Sigmoid colon (tissue), 6 donors: ENCODE measurements at regions not wholly inside any gene's neighbourhood (a gene's known extent, or its start where the extent isn't known, plus 50 kb on each side); places are given as distances from the start of the nearest gene placed in this dataset.

Experiments
- DNase-seq: peaks from one replicate; pipeline ENCODE4 v3.0.0-alpha.2; 2019
- H3K27ac ChIP-seq, 4 donors: fragments of 200-600 bp; sonication (generic); one replicate each; pipeline ENCODE4 v1.5.1; 2016 to 2019; ENCODE audit warnings: mild to moderate bottlenecking in 1 of 4
- H3K27me3 ChIP-seq, 3 donors: fragments of 200-600 bp; sonication (generic); one replicate each; pipeline ENCODE4 v1.5.1; 2019; ENCODE audit warnings: mild to moderate bottlenecking in 1 of 3
- H3K36me3 ChIP-seq, 4 donors: fragments of 200-600 bp; sonication (generic); one replicate each; pipeline ENCODE4 v1.5.1; 2016 to 2019
- H3K4me1 ChIP-seq, 4 donors: fragments of 200-600 bp; sonication (generic); one replicate each; pipeline ENCODE4 v1.5.1; 2017 to 2019
- H3K4me3 ChIP-seq, 4 donors: fragments of 200-600 bp; sonication (generic); one replicate each; pipeline ENCODE4 v1.5.1; 2017 to 2019; ENCODE audit warnings: mild to moderate bottlenecking in 2 of 4, moderate library complexity in 1 of 4
- H3K9me3 ChIP-seq, 4 donors: fragments of 200-600 bp in 3 of 4; sonication (generic) in 3 of 4; one replicate each; pipeline versions ENCODE4 v1.5.1 to v1.6.1; 2013 to 2019
- EP300 ChIP-seq, 4 donors: sonication (generic); formaldehyde crosslinking; IDR thresholded peaks; one replicate each; pipeline ENCODE4 v1.6.1; 2017; ENCODE audit warnings: antibody characterized with exemption in 4 of 4
- POLR2A ChIP-seq, 2 donors: fragments of 450-650 bp; IDR thresholded peaks; one replicate each; pipeline ENCODE4 v1.6.1; 2016; ENCODE audit warnings: antibody characterized with exemption in 2 of 2, mild to moderate bottlenecking in 2 of 2, moderate library complexity in 2 of 2
- POLR2AphosphoS5 ChIP-seq, 4 donors: sonication (generic); formaldehyde crosslinking; IDR thresholded peaks; one replicate each; pipeline ENCODE4 v1.6.1; 2017; ENCODE audit warnings: antibody characterized with exemption in 4 of 4
- WGBS, 2 donors: extraction: QIAGEN DNeasy Blood & Tissue Kit; methylation state at CpG; one replicate each; pipeline ENCODE4 v1.1.7; 2013; 5-methylcytosine and 5-hydroxymethylcytosine counted together
- intact Hi-C: fragments of 100-400 bp; cut with DNase I; formaldehyde crosslinking; loops from one replicate; pipeline ENCODE4 v1.15.1; 2023
- TF ChIP-seq, protein P1 (sequence below), 4 experiments: fragments of 450-650 bp in 3 of 4; fragments of 200-600 bp in 1 of 4; IDR thresholded peaks; one replicate each; pipeline ENCODE4 v1.5.1; 2016 to 2019; ENCODE audit warnings: antibody characterized with exemption in 4 of 4, mild to moderate bottlenecking in 3 of 4, moderate library complexity in 2 of 4
- donor health status: healthy with polysubstance abuse.
- donor health status: healthy.

DNA sequence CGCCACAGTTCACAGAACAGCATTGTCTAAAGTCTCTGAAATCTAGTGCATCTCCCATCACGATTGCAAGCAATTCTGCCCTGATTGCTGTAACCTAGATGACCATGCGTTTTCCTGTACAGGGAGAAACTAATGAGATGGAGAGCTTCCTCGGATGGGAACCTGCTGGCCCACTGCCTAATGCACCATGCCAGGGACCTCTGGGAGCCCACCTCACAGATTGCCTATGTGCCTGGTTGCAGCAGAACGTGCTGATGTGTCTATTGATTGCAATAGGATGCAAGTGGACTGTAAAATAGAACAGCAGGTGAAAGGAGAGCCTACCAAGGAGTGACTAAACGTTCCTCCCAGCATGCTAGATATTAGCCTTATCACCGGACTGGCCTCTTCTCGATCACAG, 141.0 kb upstream of the RAB12 start:
- Histone ChIP-seq H3K4me1 (peaks cover 0 to 6% (median 0%) of the 10 kb centered on the region in 4 donors), H3K4me3 (no peak overlapping the region), H3K36me3 (no peaks in the 10 kb centered on the region), H3K9me3 (no peaks in the 10 kb centered on the region), H3K27me3 (no peaks in the 10 kb centered on the region), H3K27ac (no peak overlapping the region)
- TF ChIP-seq, protein P1, sequence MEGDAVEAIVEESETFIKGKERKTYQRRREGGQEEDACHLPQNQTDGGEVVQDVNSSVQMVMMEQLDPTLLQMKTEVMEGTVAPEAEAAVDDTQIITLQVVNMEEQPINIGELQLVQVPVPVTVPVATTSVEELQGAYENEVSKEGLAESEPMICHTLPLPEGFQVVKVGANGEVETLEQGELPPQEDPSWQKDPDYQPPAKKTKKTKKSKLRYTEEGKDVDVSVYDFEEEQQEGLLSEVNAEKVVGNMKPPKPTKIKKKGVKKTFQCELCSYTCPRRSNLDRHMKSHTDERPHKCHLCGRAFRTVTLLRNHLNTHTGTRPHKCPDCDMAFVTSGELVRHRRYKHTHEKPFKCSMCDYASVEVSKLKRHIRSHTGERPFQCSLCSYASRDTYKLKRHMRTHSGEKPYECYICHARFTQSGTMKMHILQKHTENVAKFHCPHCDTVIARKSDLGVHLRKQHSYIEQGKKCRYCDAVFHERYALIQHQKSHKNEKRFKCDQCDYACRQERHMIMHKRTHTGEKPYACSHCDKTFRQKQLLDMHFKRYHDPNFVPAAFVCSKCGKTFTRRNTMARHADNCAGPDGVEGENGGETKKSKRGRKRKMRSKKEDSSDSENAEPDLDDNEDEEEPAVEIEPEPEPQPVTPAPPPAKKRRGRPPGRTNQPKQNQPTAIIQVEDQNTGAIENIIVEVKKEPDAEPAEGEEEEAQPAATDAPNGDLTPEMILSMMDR (IDR thresholded peaks at IDR 0.05): no peak
- TF ChIP-seq POLR2A (IDR thresholded peaks at IDR 0.05) (no peak), POLR2AphosphoS5 (IDR thresholded peaks at IDR 0.05) (no peak), EP300 (IDR thresholded peaks at IDR 0.05) (no peak)
- intact Hi-C loops: no loop called here
- no peak for DNase-seq
- WGBS, 2 donors: 71 to 80% methylated on average over 8 of the region's 8 CpGs

DNA sequence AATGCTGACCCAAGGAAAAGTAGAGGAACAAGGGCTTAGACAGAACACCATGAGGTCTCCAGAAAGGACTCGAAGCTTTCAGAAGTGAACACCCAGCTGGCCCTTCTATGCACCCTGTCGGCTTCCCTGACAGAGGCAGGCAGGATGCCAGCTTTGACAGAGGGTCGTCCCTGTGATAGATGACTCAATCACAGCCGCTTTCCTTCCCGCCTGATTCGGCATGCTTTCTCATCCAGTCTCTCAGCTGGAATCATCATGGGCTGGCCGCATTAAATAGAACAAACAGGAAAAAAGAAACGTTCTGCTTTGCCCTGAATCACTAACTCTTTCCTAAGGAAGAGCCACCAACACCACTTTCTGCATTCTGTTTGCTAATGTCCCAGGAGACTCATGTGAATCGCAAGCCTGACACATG, 140.3 kb upstream of the RAB12 start:
- DNase-seq: no peak
- no peaks in the 10 kb centered on the region for H3K27me3 ChIP-seq
- intact Hi-C loops: no loop called here
- H3K4me1 ChIP-seq: peaks cover 0 to 6% (median 0%) of the 10 kb centered on the region in 4 donors
- H3K27ac ChIP-seq: no peak overlapping the region
- H3K4me3 ChIP-seq: no peak overlapping the region
- TF ChIP-seq POLR2AphosphoS5 (IDR thresholded peaks at IDR 0.05): no peak
- TF ChIP-seq EP300 (IDR thresholded peaks at IDR 0.05): no peak
- 55% methylated on average over 9 of the region's 9 CpGs for WGBS, 2 donors
- H3K9me3 ChIP-seq: no peaks in the 10 kb centered on the region
- no peaks in the 10 kb centered on the region for H3K36me3 ChIP-seq

DNA sequence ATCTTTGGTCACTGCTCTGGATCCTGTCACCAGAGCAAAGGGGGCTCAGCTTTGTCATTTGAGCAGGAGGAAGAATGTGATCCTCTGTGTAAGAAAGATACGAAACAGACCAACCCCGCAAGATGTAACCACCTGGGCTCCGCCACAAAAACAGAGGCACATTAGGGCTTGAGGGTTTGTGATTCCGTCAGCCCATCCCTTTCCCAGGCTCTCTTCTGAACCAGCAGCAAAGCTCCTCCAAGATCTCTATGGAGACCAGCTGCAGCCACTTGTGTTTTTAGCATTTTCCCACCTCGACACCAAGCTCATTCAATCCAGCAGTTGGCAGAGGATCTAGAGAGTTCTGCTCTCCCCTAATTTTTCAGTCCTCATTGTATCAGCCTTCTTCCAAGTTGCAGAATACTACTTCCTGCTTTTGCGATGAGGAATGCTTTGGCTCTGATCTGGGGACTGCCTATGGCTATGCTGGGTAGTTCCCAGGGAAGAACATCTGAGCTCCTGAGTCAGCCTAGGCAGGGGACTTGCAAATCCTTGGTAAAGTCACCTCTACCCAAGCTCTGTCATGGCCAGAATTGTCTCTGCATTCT, 139.6 kb upstream of the RAB12 start:
- no peak for DNase-seq
- H3K9me3 ChIP-seq: no peaks in the 10 kb centered on the region
- TF ChIP-seq POLR2AphosphoS5 (IDR thresholded peaks at IDR 0.05): no peak
- no peak for TF ChIP-seq POLR2A (IDR thresholded peaks at IDR 0.05)
- TF ChIP-seq, protein P1 (IDR thresholded peaks at IDR 0.05): no peak
- no peak for TF ChIP-seq EP300 (IDR thresholded peaks at IDR 0.05)
- H3K36me3 ChIP-seq: no peaks in the 10 kb centered on the region
- 67 to 70% methylated on average over 6 of the region's 6 CpGs for WGBS, 2 donors
- intact Hi-C loops: no loop called here
- no peaks in the 10 kb centered on the region for H3K27me3 ChIP-seq
- peaks cover 0 to 6% (median 0%) of the 10 kb centered on the region in 4 donors for H3K4me1 ChIP-seq
- H3K4me3 ChIP-seq: no peak overlapping the region
- H3K27ac ChIP-seq: no peak overlapping the region

DNA sequence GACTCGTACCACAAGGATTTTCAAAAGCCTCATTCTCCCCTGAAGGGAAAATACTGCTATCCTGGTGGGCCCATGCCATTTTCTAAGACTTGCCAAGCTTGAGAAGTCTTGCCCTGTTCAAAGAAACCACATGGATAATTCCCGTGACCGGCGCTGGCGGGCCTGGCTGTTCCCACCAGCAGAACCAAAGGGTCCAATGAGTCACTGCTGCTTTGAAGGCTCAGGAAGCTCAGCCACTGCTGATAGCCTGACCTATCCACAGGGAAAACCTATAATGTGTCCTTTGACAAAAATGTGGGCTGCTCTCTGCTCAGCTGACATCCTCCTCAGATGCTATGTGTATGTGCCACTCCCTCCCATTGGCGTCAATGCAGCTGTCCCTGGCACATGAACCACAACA, 137.9 kb upstream of the RAB12 start:
- H3K9me3 ChIP-seq: no peaks in the 10 kb centered on the region
- TF ChIP-seq POLR2A (IDR thresholded peaks at IDR 0.05): no peak
- no peak for TF ChIP-seq POLR2AphosphoS5 (IDR thresholded peaks at IDR 0.05)
- TF ChIP-seq, protein P1 (IDR thresholded peaks at IDR 0.05): no peak
- no peak for TF ChIP-seq EP300 (IDR thresholded peaks at IDR 0.05)
- peaks cover 0 to 6% (median 0%) of the 10 kb centered on the region in 4 donors for H3K4me1 ChIP-seq
- 88 to 95% methylated on average over 6 of the region's 6 CpGs for WGBS, 2 donors
- no peak overlapping the region for H3K27ac ChIP-seq
- H3K27me3 ChIP-seq: no peaks in the 10 kb centered on the region
- no peaks in the 10 kb centered on the region for H3K36me3 ChIP-seq
- DNase-seq: no peak
- intact Hi-C loops: no loop called here
- no peak overlapping the region for H3K4me3 ChIP-seq

DNA sequence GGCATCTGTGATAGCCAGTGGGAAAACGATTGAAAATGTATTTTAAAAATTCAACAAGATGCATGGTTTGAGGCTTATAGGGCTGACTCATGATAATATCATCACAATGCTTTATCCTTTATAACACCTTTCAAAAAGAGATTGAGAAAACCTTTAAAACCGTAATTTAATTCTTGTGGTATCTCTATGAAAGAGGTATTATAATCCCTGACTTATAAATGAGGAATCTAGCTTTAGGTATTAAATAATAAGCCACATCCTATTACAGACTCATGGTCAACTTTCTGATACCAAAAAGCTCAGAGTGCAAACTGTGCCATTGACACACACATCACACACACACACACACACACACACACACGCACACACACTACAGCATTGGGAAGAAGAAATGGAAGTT, 134.6 kb upstream of the RAB12 start:
- intact Hi-C loops: no loop called here
- no peaks in the 10 kb centered on the region for H3K36me3 ChIP-seq
- TF ChIP-seq EP300 (IDR thresholded peaks at IDR 0.05) (no peak), POLR2A (IDR thresholded peaks at IDR 0.05) (no peak), POLR2AphosphoS5 (IDR thresholded peaks at IDR 0.05) (no peak)
- TF ChIP-seq, protein P1 (IDR thresholded peaks at IDR 0.05): no peak

More for the DNA sequence above, 134.6 kb upstream of the RAB12 start:
- no peak overlapping the region for H3K4me3 ChIP-seq
- H3K27me3 ChIP-seq: no peaks in the 10 kb centered on the region
- no peak overlapping the region for H3K27ac ChIP-seq
- H3K4me1 ChIP-seq: peaks cover 0 to 4% (median 0%) of the 10 kb centered on the region in 4 donors
- 76 to 85% methylated on average over 3 of the region's 3 CpGs for WGBS, 2 donors
- no peaks in the 10 kb centered on the region for H3K9me3 ChIP-seq
- no peak for DNase-seq
